HEK293 (cell line): ENCODE measurements at regions not wholly inside any gene's neighbourhood (a gene's known extent, or its start where the extent isn't known, plus 50 kb on each side); places are given as distances from the start of the nearest gene placed in this dataset.

Experiments
- CTCF ChIA-PET: fragments of 350-600 bp; formaldehyde crosslinking; extraction: SDS; loops from one replicate; lab custom pipeline; 2021; ENCODE audit warnings: antibody characterized with exemption; lab: Yijun Ruan, JAX
- POLR2A ChIA-PET: fragments of 300-600 bp; formaldehyde crosslinking; extraction: SDS; loops from one replicate; lab custom pipeline; 2020; ENCODE audit warnings: antibody characterized with exemption, inconsistent platforms; lab: Yijun Ruan, JAX
- H3K27ac ChIP-seq: fragments of 200-500 bp; sonication (Bioruptor generic); 2 replicates; pipeline ENCODE4 v1.5.1; 2014; ENCODE audit warnings: low read depth, low read length, control low read depth, inconsistent platforms; ENCODE audit errors: extremely low read depth
- H3K36me3 ChIP-seq, 2 experiments: fragments of 200-500 bp in 1 of 2; sonication (Bioruptor generic) in 1 of 2; 1 replicate in 1 of 2; 2 replicates in 1 of 2; pipeline ENCODE4 v1.5.1; 2014 to 2017; ENCODE audit warnings: inconsistent platforms in 2 of 2, low read length in 2 of 2; ENCODE audit not compliant: control insufficient read depth in 2 of 2, insufficient read depth in 1 of 2
- H3K4me1 ChIP-seq: fragments of 200-500 bp; sonication (Bioruptor generic); 2 replicates; pipeline ENCODE4 v1.5.1; 2014; ENCODE audit warnings: mild to moderate bottlenecking, low read length, inconsistent platforms; ENCODE audit not compliant: control insufficient read depth, insufficient read depth
- H3K4me3 ChIP-seq: 2 replicates; pipeline ENCODE4 v1.5.1; 2011; ENCODE audit warnings: low read depth, mild to moderate bottlenecking, control low read depth, low read length, moderate library complexity
- H3K9me3 ChIP-seq: fragments of 200-500 bp; sonication (Bioruptor generic); 2 replicates; pipeline ENCODE4 v1.5.1; 2014; ENCODE audit warnings: low read depth, low read length, inconsistent platforms; ENCODE audit not compliant: control insufficient read depth, insufficient read depth
- GLI4 ChIP-seq: fragments of 450-650 bp; formaldehyde crosslinking; IDR thresholded peaks from 2 replicates; pipeline ENCODE4 v1.5.1; 2016; ENCODE audit warnings: missing biosample characterization, missing genetic modification characterization
- GLIS1 ChIP-seq: fragments of 450-650 bp; formaldehyde crosslinking; IDR thresholded peaks from 2 replicates; pipeline ENCODE4 v1.5.1; 2016; ENCODE audit warnings: missing biosample characterization, missing genetic modification characterization
- HOXA7 ChIP-seq: sonication (generic); formaldehyde crosslinking; IDR thresholded peaks from 2 replicates; pipeline ENCODE4 v1.8.1; 2022; ENCODE audit warnings: missing genetic modification reagents, borderline replicate concordance
- HOXD13 ChIP-seq: sonication (generic); formaldehyde crosslinking; IDR thresholded peaks from 2 replicates; pipeline ENCODE4 v1.8.0; 2022; ENCODE audit warnings: missing genetic modification reagents, borderline replicate concordance
- KLF16 ChIP-seq: fragments of 450-650 bp; formaldehyde crosslinking; IDR thresholded peaks from 2 replicates; pipeline ENCODE4 v1.5.1; 2017; ENCODE audit warnings: missing biosample characterization, missing genetic modification characterization
- PRDM1 ChIP-seq: fragments of 450-650 bp; formaldehyde crosslinking; IDR thresholded peaks from 2 replicates; pipeline ENCODE4; 2016; ENCODE audit warnings: missing biosample characterization, missing genetic modification characterization
- PRDM2 ChIP-seq: fragments of 450-650 bp; formaldehyde crosslinking; IDR thresholded peaks from 2 replicates; pipeline ENCODE4 v1.5.1; 2016; ENCODE audit warnings: missing biosample characterization, missing genetic modification characterization, borderline replicate concordance
- YY2 ChIP-seq: fragments of 450-650 bp; formaldehyde crosslinking; IDR thresholded peaks from 2 replicates; pipeline ENCODE4 v1.5.1; 2016; ENCODE audit warnings: missing biosample characterization, missing genetic modification characterization
- ZBTB20 ChIP-seq: fragments of 450-650 bp; formaldehyde crosslinking; IDR thresholded peaks from 2 replicates; pipeline ENCODE4 v1.5.1; 2016; ENCODE audit warnings: missing biosample characterization, missing genetic modification characterization
- ZBTB6 ChIP-seq: fragments of 450-650 bp; formaldehyde crosslinking; IDR thresholded peaks from 2 replicates; pipeline ENCODE4 v1.5.1; 2017; ENCODE audit warnings: missing biosample characterization, missing genetic modification characterization
- ZFP37 ChIP-seq: fragments of 450-650 bp; formaldehyde crosslinking; IDR thresholded peaks from 2 replicates; pipeline ENCODE4 v1.5.1; 2016; ENCODE audit warnings: missing biosample characterization, missing genetic modification characterization
- ZNF19 ChIP-seq: fragments of 450-650 bp; formaldehyde crosslinking; IDR thresholded peaks from 2 replicates; pipeline ENCODE4; 2016; ENCODE audit warnings: missing biosample characterization, missing genetic modification characterization, low read depth
- ZNF423 ChIP-seq: fragments of 450-650 bp; formaldehyde crosslinking; IDR thresholded peaks from 2 replicates; pipeline ENCODE4 v1.5.1; 2016; ENCODE audit warnings: missing biosample characterization, missing genetic modification characterization
- ZNF513 ChIP-seq: fragments of 450-650 bp; IDR thresholded peaks from 2 replicates; pipeline ENCODE4 v1.5.1; 2018; ENCODE audit warnings: missing biosample characterization, missing genetic modification characterization
- ZNF514 ChIP-seq: fragments of 450-650 bp; formaldehyde crosslinking; IDR thresholded peaks from 2 replicates; pipeline ENCODE4 v1.5.1; 2016; ENCODE audit warnings: missing biosample characterization, missing genetic modification characterization
- ZNF549 ChIP-seq: fragments of 450-650 bp; IDR thresholded peaks from 2 replicates; pipeline ENCODE4 v1.5.1; 2018; ENCODE audit warnings: missing biosample characterization, missing genetic modification characterization, mild to moderate bottlenecking, inconsistent platforms, moderate library complexity
- ZNF707 ChIP-seq: fragments of 450-650 bp; formaldehyde crosslinking; IDR thresholded peaks from 2 replicates; pipeline ENCODE4 v1.5.1; 2016; ENCODE audit warnings: missing biosample characterization, missing genetic modification characterization
- ZNF768 ChIP-seq: fragments of 450-650 bp; formaldehyde crosslinking; IDR thresholded peaks from 2 replicates; pipeline ENCODE4 v1.5.1; 2018; ENCODE audit warnings: missing biosample characterization, mild to moderate bottlenecking, missing genetic modification characterization

- no peak for TF ChIP-seq ZBTB20 (tag by site-specific recombination)
- TF ChIP-seq KLF16, result no peak
- TF ChIP-seq GLI4, result no peak
- no peak for TF ChIP-seq PRDM1 (tag by site-specific recombination)
- TF ChIP-seq ZNF19 (tag by site-specific recombination), result no peak
- TF ChIP-seq ZNF549 (tag by site-specific recombination), result no peak
- no peak for TF ChIP-seq YY2
- TF ChIP-seq ZNF513 (tag by site-specific recombination), result no peak
- TF ChIP-seq GLIS1 (tag by site-specific recombination), result no peak
- no peak for TF ChIP-seq HOXA7 (CRISPR knock-in tag)
- no peak for TF ChIP-seq ZNF423 (tag by site-specific recombination)
- TF ChIP-seq ZNF514 (tag by site-specific recombination), result no peak
- no peak for TF ChIP-seq ZFP37 (tag by site-specific recombination)
- TF ChIP-seq PRDM2 (tag by site-specific recombination), result no peak
- TF ChIP-seq ZBTB6 (tag by site-specific recombination), result no peak
- TF ChIP-seq HOXD13 (CRISPR knock-in tag), result no peak
- TF ChIP-seq ZNF768 (tag by site-specific recombination), result no peak
- POLR2A ChIA-PET, result no interaction called here
- Histone ChIP-seq H3K4me3 (no peak overlapping the region), H3K4me1 (no peaks in the 10 kb centered on the region), H3K9me3 (no peaks in the 10 kb centered on the region), H3K27ac (no peak overlapping the region), H3K36me3 (no peaks in the 10 kb centered on the region)
- CTCF ChIA-PET, result interaction anchor here (0.7 to 8.0 kb wide), 4 partner anchors 9 to 328 kb away, joined by 3 to 147 read pairs (median 4); partner anchors contain the start of gene MRPL22
Measured at GRCh38 chr5:154612666-154613065, 134.6 kb upstream of the HAND1 start.

GRCh38 chr5:154611341-154611767, 133.3 kb upstream of the HAND1 start:
- no peaks in the 10 kb centered on the region for H3K4me1 ChIP-seq
- H3K27ac ChIP-seq, result no peak overlapping the region
- no peaks in the 10 kb centered on the region for H3K9me3 ChIP-seq
- no peak overlapping the region for H3K4me3 ChIP-seq
- no peak for TF ChIP-seq ZNF707 (tag by site-specific recombination)
- ChIA-PET CTCF (interaction anchor here (0.5 to 8.0 kb wide), 12 partner anchors 8 to 636 kb away, joined by 3 to 147 read pairs (median 4); no protein-coding TSS in a partner anchor), POLR2A (no interaction called here)
- no peaks in the 10 kb centered on the region for H3K36me3 ChIP-seq
